ENCODE measurements at regions not wholly inside any gene's neighbourhood (a gene's known extent, or its start where the extent isn't known, plus 50 kb on each side); places are given as distances from the start of the nearest gene placed in this dataset.
"Not testable (repeated sequence)": the region's sequence is repeated elsewhere in the genome, so short reads cannot be mapped to it uniquely, and the experiment has no call there.

DNA sequence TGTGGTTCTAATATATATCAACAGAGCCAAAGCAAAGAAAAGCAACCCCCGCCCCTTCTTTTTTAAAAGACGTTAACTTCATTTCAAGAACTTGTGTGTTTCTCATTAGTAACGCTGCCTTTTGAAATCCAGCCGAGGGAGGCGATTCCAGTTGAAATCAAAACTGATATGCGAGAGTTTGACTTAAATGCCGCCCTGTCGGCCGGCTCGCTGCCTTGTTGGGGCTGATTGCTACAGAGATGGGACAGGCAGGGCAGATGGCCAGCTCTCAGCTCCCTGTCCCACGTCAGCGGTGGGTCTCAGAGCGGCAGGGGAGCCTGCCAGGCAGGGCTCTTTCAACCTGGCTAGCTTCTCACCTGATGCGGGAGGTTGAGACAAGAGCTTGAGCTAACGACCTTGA lies 51.9 kb upstream of the ALX4 start:
- in situ Hi-C loops (cut with HindIII; ENCODE audit: low sequenced_read_pairs): no loop called here
- no peak for DNase-seq (ENCODE audit: low spot score)

DNA sequence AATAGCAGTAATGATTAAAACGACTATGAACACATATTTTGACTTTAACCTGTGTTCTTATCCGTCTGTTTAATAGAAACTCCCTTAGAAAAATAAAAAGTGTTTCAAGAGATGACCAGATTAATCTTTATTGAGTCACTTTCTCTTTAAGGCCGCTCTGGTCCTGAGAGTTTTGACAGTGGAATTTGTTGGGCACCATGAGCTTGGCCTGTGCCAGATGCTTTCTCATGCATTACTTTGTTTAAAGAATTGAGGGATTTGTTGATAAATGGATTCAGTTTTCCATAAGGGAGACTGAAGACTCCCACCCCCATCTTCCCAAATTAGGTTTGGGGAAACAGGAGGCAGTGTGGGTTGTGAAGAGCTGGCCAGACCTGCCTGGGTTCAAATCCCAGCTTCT lies 53.2 kb upstream of the ALX4 start:
- DNase-seq (ENCODE audit: low spot score): no peak
- in situ Hi-C loops (cut with HindIII; ENCODE audit: low sequenced_read_pairs): no loop called here

DNA sequence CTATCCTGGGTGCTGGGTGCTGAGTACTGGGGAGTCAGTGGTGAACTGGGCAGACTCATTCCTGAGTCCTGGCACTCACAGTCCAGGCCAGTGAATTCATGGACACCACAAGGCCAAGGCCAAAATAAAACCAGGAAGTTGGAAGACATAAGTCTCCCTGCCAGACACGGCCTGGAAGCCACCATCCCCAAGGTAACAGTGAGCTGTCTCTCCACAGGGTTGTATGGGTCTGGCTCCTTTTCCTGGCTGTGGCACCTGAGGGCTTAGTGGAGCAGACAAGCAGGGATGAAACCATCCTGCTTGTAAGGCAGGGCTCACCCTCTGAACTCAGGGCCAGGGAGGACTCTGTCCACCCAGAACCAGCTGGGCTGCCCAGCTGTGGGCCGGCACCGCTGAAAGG lies 54.7 kb upstream of the ALX4 start:
- no peak for DNase-seq (ENCODE audit: low spot score)
- in situ Hi-C loops (cut with HindIII; ENCODE audit: low sequenced_read_pairs): no loop called here

DNA sequence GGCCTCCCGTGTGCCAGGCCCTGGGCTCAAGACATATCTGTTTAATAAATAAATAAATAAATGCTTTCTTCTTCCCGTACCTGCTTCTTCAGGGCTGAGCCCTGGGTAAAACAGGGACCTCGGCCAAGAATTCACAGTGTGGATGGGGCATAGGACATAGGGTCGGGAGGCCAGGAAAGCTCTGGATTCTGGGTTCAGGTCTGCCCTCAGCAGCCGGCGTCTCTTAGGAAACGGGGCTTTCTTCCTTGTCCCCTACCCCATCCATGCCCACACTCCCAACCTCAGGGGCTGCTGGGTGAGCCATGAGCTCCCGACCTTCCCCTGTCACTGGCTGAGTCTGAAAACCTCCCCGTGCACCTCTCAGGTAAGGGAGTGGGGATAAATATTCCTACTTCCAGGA lies 55.7 kb upstream of the ALX4 start:
- in situ Hi-C loops (cut with HindIII; ENCODE audit: low sequenced_read_pairs): no loop called here
- no peak for DNase-seq (ENCODE audit: low spot score)

DNA sequence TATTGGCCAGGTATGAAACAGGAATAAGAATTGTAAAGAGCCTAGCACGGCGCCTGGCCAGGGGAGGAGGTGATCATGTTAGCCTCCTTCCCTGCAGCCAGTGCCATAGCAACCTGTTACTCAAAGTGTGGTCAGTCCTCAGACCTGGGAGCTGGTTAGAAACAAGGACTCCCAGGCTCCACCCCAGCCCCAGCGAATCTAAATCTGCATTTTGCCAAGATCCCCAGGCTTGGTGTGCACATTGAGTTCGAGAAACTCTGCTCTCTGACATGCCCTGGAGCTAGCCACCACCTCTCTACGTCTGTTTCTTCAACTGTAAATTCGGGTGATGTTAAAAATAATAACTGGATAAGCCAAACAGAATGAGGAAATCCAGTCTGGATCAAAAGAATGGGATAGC lies 56.1 kb upstream of the ALX4 start:
- in situ Hi-C loops (cut with HindIII; ENCODE audit: low sequenced_read_pairs): no loop called here

DNA sequence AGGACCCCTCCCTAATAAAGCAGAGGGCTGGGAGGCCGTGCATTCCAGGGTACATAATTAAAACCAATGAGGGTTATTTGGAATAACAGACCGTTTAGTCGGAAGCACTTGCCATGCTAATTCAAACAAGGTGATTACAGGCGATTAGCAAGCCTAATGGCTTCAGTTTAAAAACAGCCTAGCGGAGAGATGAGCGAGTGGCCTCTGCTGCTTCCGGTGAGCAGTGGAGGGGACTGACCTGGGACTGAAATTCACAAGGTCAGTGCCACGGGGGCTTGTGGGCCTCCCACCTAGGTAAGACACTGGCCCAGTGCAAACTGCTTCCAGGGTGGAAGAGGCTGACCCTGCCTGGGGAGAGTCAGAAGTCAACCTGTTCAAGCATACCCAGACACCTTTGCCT lies 56.8 kb upstream of the ALX4 start:
- in situ Hi-C loops (cut with HindIII; ENCODE audit: low sequenced_read_pairs): no loop called here
- DNase-seq (ENCODE audit: low spot score): no peak

More for the DNA sequence above, 56.1 kb upstream of the ALX4 start:
- DNase-seq (ENCODE audit: low spot score): no peak

DNA sequence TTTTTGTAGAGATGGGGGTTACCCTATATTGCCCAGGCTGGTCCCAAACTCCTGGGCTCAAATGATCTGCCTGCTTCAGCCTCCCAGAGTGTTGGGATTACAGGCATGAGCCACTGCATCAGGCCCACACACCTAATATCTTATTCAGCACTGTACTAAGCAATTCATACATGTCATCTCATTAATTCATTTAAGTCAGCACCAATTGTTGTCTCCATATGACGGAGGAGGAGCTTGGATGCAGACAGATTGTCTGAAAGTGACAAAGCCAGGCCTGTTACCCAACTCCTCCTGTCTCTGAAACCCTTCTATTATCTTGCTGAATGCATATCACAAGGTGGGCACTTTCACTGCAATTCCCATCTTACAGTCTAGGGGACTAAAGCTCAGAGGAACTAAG lies 57.5 kb upstream of the ALX4 start:
- in situ Hi-C loops (cut with HindIII; ENCODE audit: low sequenced_read_pairs): no loop called here
- DNase-seq (ENCODE audit: low spot score): no peak

DNA sequence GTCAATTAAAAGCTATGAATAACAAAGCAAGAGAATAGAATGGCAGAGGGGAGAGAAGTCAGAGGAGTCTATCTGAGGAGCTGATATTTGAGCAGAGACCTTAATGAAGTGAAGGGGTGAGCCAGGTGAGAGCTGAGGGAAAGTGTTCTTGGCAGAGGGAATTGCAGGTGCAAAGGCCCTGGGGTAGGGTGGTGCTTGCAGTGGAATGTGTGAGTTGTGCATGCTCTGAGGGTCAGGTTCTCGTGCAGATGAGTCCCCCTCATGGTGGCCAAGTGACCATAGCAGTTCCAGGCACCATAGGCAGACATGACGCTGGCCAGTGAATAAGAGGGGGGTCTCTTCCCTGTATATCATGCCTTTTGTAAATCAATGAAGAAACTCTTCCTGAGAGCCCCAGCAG lies 58.9 kb upstream of the ALX4 start:
- in situ Hi-C loops (cut with HindIII; ENCODE audit: low sequenced_read_pairs): no loop called here
- DNase-seq (ENCODE audit: low spot score): no peak

DNA sequence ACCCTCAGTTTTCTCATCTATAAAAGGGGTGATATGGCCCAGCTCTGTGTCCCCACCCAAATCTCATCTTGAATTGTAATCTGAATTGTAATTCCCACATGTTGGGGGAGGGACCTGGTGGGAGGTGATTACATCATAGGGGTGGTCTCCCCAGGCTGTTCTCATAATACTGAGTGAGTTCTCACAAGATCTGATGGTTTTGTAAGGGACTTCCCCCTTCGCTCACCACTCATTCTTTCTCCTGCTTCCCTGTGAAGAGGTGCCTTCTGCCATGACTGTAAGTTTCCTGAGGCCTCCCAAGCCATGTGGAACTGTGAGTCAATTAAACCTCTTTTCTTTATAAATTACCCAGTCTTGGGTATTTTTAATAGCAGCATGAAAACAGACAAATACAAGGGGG lies 61.1 kb upstream of the ALX4 start:
- in situ Hi-C loops (cut with HindIII; ENCODE audit: low sequenced_read_pairs); DNase-seq (ENCODE audit: low spot score): not testable (repeated sequence)

DNA sequence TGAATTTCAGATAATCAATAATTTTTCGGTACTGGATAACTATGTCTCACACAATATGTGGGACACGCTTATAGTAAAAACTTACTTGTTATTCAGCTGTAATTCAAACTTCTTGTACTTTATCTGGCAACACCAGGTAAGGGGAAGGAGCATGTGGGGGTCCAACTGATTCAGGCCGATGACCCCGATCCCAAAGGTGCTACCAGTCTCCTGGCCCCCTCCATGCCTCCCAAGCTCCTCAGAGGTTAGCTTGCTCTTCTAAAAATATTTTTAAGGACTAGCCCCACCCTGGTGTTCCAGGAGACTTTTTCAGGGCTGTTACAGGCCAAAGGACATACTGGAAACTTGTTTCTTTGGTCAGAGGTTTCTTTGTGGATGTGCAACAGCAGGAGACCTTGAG lies 61.8 kb upstream of the ALX4 start:
- DNase-seq (ENCODE audit: low spot score): no peak
- in situ Hi-C loops (cut with HindIII; ENCODE audit: low sequenced_read_pairs): no loop called here

DNA sequence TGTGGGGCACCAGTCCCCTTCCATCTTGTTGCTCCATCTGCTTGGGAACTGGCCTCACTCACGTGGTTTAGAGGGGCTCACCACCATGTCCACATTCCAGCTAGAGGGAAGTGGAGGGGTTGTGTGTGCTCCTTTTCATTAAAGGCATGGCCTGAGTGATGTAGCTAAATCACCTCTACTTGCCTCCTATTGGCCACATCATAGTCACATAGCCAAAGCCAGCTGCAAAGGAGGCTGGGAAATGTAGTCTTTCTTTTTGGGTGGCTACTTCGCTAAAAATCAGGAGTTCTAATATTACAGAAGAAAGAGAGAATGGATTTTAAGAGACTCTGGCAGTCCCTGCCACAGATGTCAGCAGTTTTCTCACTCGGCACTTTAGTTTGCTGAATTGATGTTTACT lies 63.0 kb upstream of the ALX4 start:
- in situ Hi-C loops (cut with HindIII; ENCODE audit: low sequenced_read_pairs): no loop called here
- no peak for DNase-seq (ENCODE audit: low spot score)

DNA sequence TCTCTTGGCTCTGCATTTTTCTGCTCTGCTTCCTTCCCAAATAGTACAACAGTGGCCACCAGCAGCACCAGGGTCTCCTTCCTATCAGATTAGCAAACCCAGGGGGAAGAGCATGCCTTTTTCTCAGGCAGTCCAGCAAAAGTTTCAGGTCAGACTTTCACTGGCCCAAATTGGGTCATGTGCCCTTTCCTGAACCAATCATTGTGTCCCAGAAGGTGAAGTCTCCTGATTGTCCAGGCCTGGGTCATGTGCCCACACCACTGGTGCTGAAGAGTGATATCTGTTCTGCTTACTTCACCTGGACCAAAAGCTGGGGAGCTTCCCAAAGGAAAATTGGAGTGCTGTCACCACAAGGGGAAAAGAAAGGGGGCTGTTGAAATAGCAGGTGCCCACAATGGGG lies 64.1 kb upstream of the ALX4 start:
- no peak for DNase-seq (ENCODE audit: low spot score)
- in situ Hi-C loops (cut with HindIII; ENCODE audit: low sequenced_read_pairs): no loop called here

DNA sequence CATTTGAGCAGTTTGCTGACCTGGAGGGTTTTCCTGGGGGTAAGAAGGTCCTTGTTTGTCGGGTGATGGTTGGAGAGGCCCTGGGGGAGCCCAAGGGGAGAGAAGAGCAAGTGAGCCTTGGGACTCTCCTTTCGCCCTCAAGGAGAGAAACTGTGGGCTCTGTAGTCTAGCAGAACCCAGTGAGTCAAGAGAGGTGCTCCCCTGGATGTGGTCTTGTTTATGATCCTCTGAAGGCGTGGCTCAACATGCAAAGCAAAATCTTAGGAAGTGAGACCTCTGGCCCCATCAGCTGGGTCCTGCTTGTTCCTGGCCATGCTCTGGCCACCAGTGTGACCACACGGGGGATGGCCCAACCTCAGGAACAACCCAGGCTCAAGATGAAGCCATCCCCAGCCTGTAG lies 66.5 kb upstream of the ALX4 start:
- no peak for DNase-seq (ENCODE audit: low spot score)
- in situ Hi-C loops (cut with HindIII; ENCODE audit: low sequenced_read_pairs): no loop called here

DNA sequence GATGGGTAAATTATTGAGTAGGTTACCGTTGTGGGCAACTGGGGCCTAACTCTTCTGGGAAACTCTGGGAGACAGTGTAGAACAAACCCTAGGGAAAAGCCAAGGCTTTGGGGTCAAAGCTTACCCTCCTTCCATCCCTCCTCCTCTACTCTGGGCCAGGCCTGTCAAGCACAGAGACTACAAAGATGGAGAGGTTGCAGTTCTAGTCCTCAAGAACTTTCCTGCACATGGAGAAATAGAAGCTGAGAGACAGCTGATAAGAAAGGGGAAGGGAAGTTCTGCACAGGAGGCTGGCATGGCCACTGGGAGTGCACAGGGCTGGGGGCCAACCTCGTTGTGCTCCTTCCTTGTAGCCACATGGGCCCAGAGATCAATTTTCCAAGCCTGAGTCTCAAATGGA lies 67.2 kb upstream of the ALX4 start:
- in situ Hi-C loops (cut with HindIII; ENCODE audit: low sequenced_read_pairs): no loop called here
- DNase-seq (ENCODE audit: low spot score): no peak

DNA sequence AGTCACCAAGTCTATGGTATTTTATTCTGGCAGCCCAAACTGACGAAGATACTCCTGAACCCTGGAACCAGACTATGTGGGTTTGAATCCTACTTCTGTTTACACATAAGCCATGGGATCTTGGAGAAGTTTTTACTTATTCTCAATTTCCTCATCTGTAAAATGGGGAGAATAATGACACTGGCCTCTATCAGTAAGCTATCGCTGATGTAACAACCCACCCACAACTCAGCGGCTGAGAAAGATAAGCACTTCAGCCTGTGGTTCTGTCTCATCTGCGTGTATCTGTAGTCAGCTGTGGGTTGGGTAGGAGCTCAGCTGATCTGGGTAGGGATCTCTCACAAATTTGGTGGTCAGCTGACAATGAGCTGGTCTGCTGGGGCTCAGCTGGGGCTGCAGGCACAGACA lies 68.0 kb upstream of the ALX4 start:
- DNase-seq (ENCODE audit: low spot score): no peak
- in situ Hi-C loops (cut with HindIII; ENCODE audit: low sequenced_read_pairs): no loop called here

DNA sequence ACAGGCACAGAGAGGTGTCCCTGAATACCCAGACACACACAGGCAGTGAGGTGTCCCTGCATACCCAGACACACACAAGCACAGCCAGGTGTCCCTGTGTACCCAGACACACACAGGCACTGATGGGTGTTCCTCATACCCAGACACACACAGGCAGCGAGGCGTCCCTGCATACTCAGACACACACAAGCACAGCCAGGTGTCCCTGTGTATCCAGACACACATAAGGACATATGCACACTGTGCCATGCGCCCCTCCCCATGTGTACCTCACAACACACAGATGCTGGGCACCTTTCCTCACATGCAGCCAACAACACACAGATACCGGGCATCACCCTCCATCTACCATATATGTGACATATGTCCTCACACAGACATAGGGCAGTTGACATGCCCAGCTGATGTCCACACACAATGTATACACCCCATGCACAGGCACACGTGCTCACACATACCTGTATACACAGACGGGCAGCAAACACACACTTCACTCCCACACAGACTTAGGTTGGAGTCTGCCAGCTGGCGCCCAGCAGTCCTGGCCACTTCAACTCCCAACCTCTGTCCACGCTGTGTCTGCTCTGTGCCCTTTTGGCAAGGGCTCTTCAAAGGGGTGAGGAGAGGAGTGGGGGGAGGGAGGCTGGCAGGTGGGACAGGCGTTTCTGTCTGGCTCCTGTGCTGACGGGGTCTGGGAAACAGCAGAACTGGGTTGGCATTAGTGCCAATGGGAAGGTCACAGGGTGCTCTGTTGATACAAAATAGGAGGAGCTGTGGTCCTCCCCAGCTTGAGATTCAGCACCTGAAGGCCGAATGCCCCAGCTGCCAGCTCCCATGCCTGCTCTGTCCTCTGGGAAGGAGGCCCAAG lies 69.4 kb upstream of the ALX4 start:
- in situ Hi-C loops (cut with HindIII; ENCODE audit: low sequenced_read_pairs): no loop called here
- DNase-seq (ENCODE audit: low spot score): no peak

DNA sequence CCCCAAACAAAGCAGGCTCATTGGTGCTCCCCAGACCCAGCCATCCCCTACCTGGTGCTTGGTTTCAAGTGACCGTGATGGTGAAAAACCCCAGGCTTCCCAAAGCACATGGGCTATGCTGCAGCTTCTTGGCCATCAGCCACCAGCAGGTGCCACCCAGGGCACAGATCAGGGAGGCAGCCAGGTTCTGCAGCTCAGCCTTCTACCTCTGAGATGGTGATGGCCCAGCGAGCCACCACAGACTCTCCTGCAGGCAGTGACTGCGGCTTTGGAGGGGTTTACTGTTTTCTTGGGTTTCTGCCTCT lies 70.0 kb upstream of the ALX4 start:
- in situ Hi-C loops (cut with HindIII; ENCODE audit: low sequenced_read_pairs): no loop called here
- no peak for DNase-seq (ENCODE audit: low spot score)

DNA sequence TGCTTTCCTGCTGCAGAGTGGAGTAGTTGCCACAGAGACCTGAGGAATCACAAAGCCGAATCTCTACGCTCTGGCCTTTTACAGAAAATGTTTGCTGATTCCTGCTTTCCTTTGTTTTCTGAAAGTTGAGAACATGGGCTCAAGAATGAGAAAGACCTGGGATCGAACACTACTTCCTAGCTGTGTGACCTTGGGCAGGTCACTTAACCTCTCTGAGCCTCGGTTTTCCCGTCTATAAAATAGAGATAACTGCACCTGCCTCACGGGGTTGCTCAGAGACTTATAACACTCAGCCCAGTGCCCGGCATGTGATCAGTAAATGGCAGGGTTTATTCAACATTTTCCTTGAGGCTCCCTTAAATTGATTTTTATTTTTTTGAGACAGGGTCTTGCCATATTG lies 70.9 kb upstream of the ALX4 start:
- in situ Hi-C loops (cut with HindIII; ENCODE audit: low sequenced_read_pairs): no loop called here
- DNase-seq (ENCODE audit: low spot score): no peak

DNA sequence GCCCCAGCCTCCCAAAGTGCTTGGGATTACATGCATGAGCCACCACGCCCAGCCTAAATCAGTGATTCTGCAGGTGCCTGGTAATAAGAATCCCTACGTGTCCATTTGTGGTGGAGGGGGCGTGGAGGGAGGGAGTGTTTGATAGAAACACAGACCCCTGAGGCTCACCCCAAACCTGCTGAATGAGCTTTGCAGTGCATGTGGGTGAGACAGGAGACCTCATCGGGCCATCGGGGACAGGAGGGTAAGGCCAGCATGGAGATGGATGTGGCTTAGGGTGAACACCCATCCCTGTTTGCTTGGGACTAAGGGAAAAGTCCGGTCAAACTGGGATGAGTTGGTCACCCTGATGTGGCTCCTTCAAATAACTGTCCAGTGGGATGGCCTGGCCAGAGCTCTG lies 71.3 kb upstream of the ALX4 start:
- in situ Hi-C loops (cut with HindIII; ENCODE audit: low sequenced_read_pairs): no loop called here
- no peak for DNase-seq (ENCODE audit: low spot score)

DNA sequence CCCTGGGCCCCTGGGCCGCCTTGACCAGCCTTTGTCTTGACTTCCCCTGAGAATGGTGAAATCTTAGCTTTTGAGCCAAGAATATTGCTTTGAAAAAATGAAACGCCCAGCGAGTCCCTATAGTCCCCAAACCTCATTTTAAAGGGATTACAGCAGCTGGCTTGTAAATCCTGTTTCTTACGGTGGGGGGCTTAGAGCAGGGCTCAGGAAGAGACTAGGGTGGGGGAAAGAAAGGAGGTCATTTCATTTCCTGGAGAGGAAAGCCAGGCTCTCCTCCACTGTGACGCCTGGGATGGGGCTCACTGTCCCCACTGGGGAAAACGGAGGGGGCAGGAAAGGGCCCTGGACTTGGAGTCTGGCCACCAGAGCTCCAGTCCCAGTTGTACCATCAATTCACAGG lies 72.2 kb upstream of the ALX4 start:
- no peak for DNase-seq (ENCODE audit: low spot score)
- in situ Hi-C loops (cut with HindIII; ENCODE audit: low sequenced_read_pairs): no loop called here

DNA sequence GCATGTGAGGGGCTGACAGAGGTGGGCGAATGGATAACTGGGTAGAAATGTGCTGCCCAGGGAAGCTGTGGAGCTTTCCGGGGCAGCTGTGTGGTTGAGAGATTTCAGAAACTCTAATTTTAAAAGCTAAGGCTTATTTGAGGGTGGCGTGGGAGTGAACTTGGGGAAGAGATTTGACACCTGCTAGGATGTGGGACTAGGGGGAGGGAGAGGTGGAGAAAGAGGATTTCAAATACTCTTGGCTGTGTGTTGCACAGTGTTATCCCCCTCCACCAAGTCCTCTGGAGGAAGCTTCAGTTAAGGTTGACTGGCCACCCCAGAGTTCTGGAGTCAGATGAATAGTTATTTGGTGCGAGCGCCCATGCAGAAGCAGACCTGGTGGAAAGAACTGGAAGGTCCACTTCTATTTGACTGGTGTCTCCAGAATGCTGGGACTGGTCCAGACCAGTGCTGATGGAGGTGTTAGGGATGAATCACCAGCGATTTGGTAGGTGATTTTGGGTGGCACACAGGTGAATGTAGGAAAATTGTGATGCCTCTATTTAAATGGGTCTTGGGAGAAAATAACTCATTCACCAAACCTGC lies 72.8 kb upstream of the ALX4 start:
- no peak for DNase-seq (ENCODE audit: low spot score)
- in situ Hi-C loops (cut with HindIII; ENCODE audit: low sequenced_read_pairs): no loop called here
